GM12878 (cell line): ENCODE measurements at regions not wholly inside any gene's neighbourhood (a gene's known extent, or its start where the extent isn't known, plus 50 kb on each side); places are given as distances from the start of the nearest gene placed in this dataset.

Source experiments
- ATAC-seq: fragments of 200-7000 bp; cut with Tn5 transposase; 3 replicates; pipeline ENCODE4 v1.9.1; 2020; ENCODE audit warnings: mild to moderate bottlenecking, moderate library complexity
- BruUV-seq: library from RNA; stranded (reverse); fragments of 400-500 nt; replicated peaks from 2 replicates; lab custom pipeline; 2021; lab: Mats Ljungman, UMichigan
- CTCF ChIA-PET: fragments of 300-600 bp; sonication (Branson Sonifier 250); formaldehyde crosslinking; extraction: SDS; loops from one replicate; lab custom pipeline; 2021; ENCODE audit warnings: inconsistent platforms; lab: Yijun Ruan, JAX
- POLR2A ChIA-PET: fragments of 350-600 bp; formaldehyde crosslinking; extraction: SDS; loops from one replicate; lab custom pipeline; 2021; ENCODE audit warnings: inconsistent platforms; lab: Charles Lee
- RAD21 ChIA-PET: fragments of 300-600 bp; sonication (Branson Sonifier 250); formaldehyde crosslinking; loops from one replicate; lab custom pipeline; 2023; ENCODE audit warnings: antibody characterized with exemption; ENCODE audit not compliant: unreplicated experiment; lab: Charles Lee
- SMC1A ChIA-PET: fragments of 300-600 bp; sonication (Branson Sonifier 250); formaldehyde crosslinking; loops from one replicate; lab custom pipeline; 2023; ENCODE audit not compliant: unreplicated experiment, uncharacterized antibody; lab: Charles Lee
- DNase-seq: peaks from one replicate; pipeline ENCODE4 v3.0.0-alpha.2; 2011; ENCODE audit warnings: low read depth, low spot score
- FAIRE-seq: peaks from 3 replicates; lab custom pipeline; 2011; peaks lifted over from hg19 to GRCh38; lab: Jason Lieb, UNC
- H2AFZ ChIP-seq: 2 replicates; pipeline ENCODE4 v1.6.0; 2011; ENCODE audit warnings: low read depth, low read length, control low read depth; ENCODE audit not compliant: control insufficient read depth
- H3K27ac ChIP-seq: 2 replicates; pipeline ENCODE4 v1.5.1; 2011; ENCODE audit warnings: control low read depth; ENCODE audit not compliant: control insufficient read depth, insufficient read depth
- H3K27me3 ChIP-seq, 2 experiments: replicated peaks in 1 of 2; 2 replicates each; pipeline versions ENCODE4 v1.6.0 to v1.6.1; 2011; ENCODE audit warnings: low read length in 1 of 2; ENCODE audit not compliant: control insufficient read depth in 2 of 2, insufficient read depth in 2 of 2
- H3K36me3 ChIP-seq, 2 experiments: 2 replicates each; pipeline ENCODE4 v1.5.1; 2011; ENCODE audit warnings: low read length in 1 of 2; ENCODE audit not compliant: control insufficient read depth in 2 of 2, insufficient read depth in 2 of 2
- H3K4me1 ChIP-seq: 2 replicates; pipeline ENCODE4 v1.6.1; 2011; ENCODE audit warnings: mild to moderate bottlenecking, low read length, moderate library complexity, mixed read lengths; ENCODE audit not compliant: control insufficient read depth, insufficient read depth
- H3K4me2 ChIP-seq: 2 replicates; pipeline ENCODE4 v1.6.0; 2011; ENCODE audit warnings: control low read depth; ENCODE audit not compliant: control insufficient read depth, insufficient read depth
- H3K4me3 ChIP-seq: fragments of 200-600 bp; sonication (generic); 2 replicates; pipeline ENCODE4 v1.5.1; 2016
- H3K79me2 ChIP-seq: 2 replicates; pipeline ENCODE4 v1.6.0; 2011; ENCODE audit warnings: low read length; ENCODE audit not compliant: control insufficient read depth, insufficient read depth
- H3K9ac ChIP-seq: 2 replicates; pipeline ENCODE4 v1.8.0; 2011; ENCODE audit warnings: low read length, control low read depth, mixed read lengths; ENCODE audit not compliant: control insufficient read depth, insufficient read depth
- H3K9me3 ChIP-seq: replicated peaks from 3 replicates; pipeline ENCODE4 v1.5.1; 2011; ENCODE audit warnings: mild to moderate bottlenecking, low read length; ENCODE audit not compliant: control insufficient read depth, insufficient read depth
- H4K20me1 ChIP-seq: 2 replicates; pipeline ENCODE4 v1.6.0; 2011; ENCODE audit not compliant: control insufficient read depth, insufficient read depth
- BCL11A ChIP-seq: IDR thresholded peaks from 2 replicates; pipeline ENCODE4 v1.6.1; 2011; ENCODE audit warnings: low read depth, low read length
- CBX5 ChIP-seq: sonication (generic); IDR thresholded peaks from 2 replicates; pipeline ENCODE4 v1.6.1; 2016; ENCODE audit warnings: low read depth, moderate library complexity, mild to moderate bottlenecking, inconsistent platforms
- CHD1 ChIP-seq: IDR thresholded peaks from 2 replicates; pipeline ENCODE4 v1.6.1; 2012; ENCODE audit warnings: low read depth, low read length, improper control_type of control experiment
- IKZF1 ChIP-seq: fragments of 450-650 bp; conservative IDR thresholded peaks from 2 replicates; pipeline ENCODE4 v1.6.1; 2017; ENCODE audit warnings: antibody characterized with exemption, mild to moderate bottlenecking
- KLF5 ChIP-seq: fragments of 450-650 bp; IDR thresholded peaks from 2 replicates; pipeline ENCODE4 v1.6.1; 2014; ENCODE audit warnings: mild to moderate bottlenecking; ENCODE audit not compliant: partially characterized antibody
- MTA2 ChIP-seq: fragments of 450-650 bp; IDR thresholded peaks from 2 replicates; pipeline ENCODE4 v1.6.1; 2016; ENCODE audit warnings: low read depth, mild to moderate bottlenecking, moderate library complexity
- PML ChIP-seq: IDR thresholded peaks from 2 replicates; pipeline ENCODE4 v1.6.1; 2012; ENCODE audit warnings: low read length, inconsistent platforms
- RAD21 ChIP-seq: IDR thresholded peaks from 2 replicates; pipeline ENCODE4 v1.6.1; 2011; ENCODE audit warnings: mild to moderate bottlenecking, low read depth, low read length, moderate library complexity; ENCODE audit not compliant: insufficient read depth
- RAD51 ChIP-seq: fragments of 450-650 bp; IDR thresholded peaks from 2 replicates; pipeline ENCODE4 v1.6.1; 2016; ENCODE audit warnings: moderate library complexity, mild to moderate bottlenecking, inconsistent platforms
- STAT1 ChIP-seq: fragments of 450-650 bp; conservative IDR thresholded peaks from 2 replicates; pipeline ENCODE4 v1.6.1; 2014; ENCODE audit warnings: antibody characterized with exemption, mild to moderate bottlenecking
- YBX1 ChIP-seq: fragments of 450-650 bp; IDR thresholded peaks from 2 replicates; pipeline ENCODE4 v1.6.1; 2016; ENCODE audit warnings: antibody characterized with exemption
- WGBS: methylation state at CpG from one replicate; pipeline ENCODE4 v1.1.6; 2016; ENCODE audit warnings: low lambda C conversion rate; ENCODE audit not compliant: insufficient replicate concordance, insufficient coverage; ENCODE audit errors: missing lambda C conversion rate; 5-methylcytosine and 5-hydroxymethylcytosine counted together
- in situ Hi-C: fragments of 300-500 bp; cut with MboI; formaldehyde crosslinking; loops from 9 replicates; pipeline ENCODE4 v1.14.3; 2018; ENCODE audit warnings: mixed read lengths
- intact Hi-C: fragments of 100-400 bp; cut with micrococcal nuclease; formaldehyde crosslinking; loops from one replicate; pipeline ENCODE4 v1.14.2; 2022; ENCODE audit not compliant: unreplicated experiment
- TF ChIP-seq, protein P1 (sequence below): fragments of 450-650 bp; IDR thresholded peaks from 2 replicates; pipeline ENCODE4 v1.6.1; 2016; ENCODE audit warnings: mild to moderate bottlenecking
- TF ChIP-seq, protein P2 (sequence below): fragments of 450-650 bp; formaldehyde crosslinking; IDR thresholded peaks from 2 replicates; pipeline ENCODE4 v1.4.0; 2020; ENCODE audit warnings: mild to moderate bottlenecking, moderate library complexity

- intact Hi-C loops (no loop called here), in situ Hi-C loops (no loop called here)
- BruUV-seq = no TSS peak
- SMC1A ChIA-PET = no interaction called here
- RAD21 ChIA-PET = no interaction called here
- Histone ChIP-seq H3K9me3 (no peaks in the 10 kb centered on the region), H3K4me1 (no peaks in the 10 kb centered on the region), H3K4me2 (no peak overlapping the region), H3K4me3 (no peak overlapping the region), H3K36me3 (no peaks in the 10 kb centered on the region), H2AFZ (no peak overlapping the region), H3K79me2 (no peaks in the 10 kb centered on the region), H3K27me3 (no peaks in the 10 kb centered on the region), H3K27ac (no peak overlapping the region), H3K9ac (no peak overlapping the region), H4K20me1 (no peaks in the 10 kb centered on the region)
- no peak for DNase-seq
- no peak for ATAC-seq
- FAIRE-seq = no peak
- WGBS = 48% methylated on average over 8 of the region's 8 CpGs
- CTCF ChIA-PET = no interaction called here
- POLR2A ChIA-PET = no interaction called here
- no peak for TF ChIP-seq CBX5
- TF ChIP-seq, protein P1, sequence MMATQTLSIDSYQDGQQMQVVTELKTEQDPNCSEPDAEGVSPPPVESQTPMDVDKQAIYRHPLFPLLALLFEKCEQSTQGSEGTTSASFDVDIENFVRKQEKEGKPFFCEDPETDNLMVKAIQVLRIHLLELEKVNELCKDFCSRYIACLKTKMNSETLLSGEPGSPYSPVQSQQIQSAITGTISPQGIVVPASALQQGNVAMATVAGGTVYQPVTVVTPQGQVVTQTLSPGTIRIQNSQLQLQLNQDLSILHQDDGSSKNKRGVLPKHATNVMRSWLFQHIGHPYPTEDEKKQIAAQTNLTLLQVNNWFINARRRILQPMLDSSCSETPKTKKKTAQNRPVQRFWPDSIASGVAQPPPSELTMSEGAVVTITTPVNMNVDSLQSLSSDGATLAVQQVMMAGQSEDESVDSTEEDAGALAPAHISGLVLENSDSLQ = no peak
- TF ChIP-seq BCL11A = no peak
- TF ChIP-seq RAD21 = no peak
- TF ChIP-seq IKZF1 = no peak
- no peak for TF ChIP-seq CHD1
- TF ChIP-seq, protein P2, sequence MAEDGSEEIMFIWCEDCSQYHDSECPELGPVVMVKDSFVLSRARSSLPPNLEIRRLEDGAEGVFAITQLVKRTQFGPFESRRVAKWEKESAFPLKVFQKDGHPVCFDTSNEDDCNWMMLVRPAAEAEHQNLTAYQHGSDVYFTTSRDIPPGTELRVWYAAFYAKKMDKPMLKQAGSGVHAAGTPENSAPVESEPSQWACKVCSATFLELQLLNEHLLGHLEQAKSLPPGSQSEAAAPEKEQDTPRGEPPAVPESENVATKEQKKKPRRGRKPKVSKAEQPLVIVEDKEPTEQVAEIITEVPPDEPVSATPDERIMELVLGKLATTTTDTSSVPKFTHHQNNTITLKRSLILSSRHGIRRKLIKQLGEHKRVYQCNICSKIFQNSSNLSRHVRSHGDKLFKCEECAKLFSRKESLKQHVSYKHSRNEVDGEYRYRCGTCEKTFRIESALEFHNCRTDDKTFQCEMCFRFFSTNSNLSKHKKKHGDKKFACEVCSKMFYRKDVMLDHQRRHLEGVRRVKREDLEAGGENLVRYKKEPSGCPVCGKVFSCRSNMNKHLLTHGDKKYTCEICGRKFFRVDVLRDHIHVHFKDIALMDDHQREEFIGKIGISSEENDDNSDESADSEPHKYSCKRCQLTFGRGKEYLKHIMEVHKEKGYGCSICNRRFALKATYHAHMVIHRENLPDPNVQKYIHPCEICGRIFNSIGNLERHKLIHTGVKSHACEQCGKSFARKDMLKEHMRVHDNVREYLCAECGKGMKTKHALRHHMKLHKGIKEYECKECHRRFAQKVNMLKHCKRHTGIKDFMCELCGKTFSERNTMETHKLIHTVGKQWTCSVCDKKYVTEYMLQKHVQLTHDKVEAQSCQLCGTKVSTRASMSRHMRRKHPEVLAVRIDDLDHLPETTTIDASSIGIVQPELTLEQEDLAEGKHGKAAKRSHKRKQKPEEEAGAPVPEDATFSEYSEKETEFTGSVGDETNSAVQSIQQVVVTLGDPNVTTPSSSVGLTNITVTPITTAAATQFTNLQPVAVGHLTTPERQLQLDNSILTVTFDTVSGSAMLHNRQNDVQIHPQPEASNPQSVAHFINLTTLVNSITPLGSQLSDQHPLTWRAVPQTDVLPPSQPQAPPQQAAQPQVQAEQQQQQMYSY (CRISPR knock-in tag) = no peak
- TF ChIP-seq YBX1 = no peak
- no peak for TF ChIP-seq KLF5
- TF ChIP-seq STAT1 = no peak
- no peak for TF ChIP-seq PML
- no peak for TF ChIP-seq RAD51
- TF ChIP-seq MTA2 = no peak
These were observed 636.8 kb downstream of the ADCYAP1 start for GRCh38 chr18:1541478-1541877.
